Caco-2 (cell line): ENCODE measurements at regions not wholly inside any gene's neighbourhood (a gene's known extent, or its start where the extent isn't known, plus 50 kb on each side); places are given as distances from the start of the nearest gene placed in this dataset.
"Not testable (repeated sequence)": the region's sequence is repeated elsewhere in the genome, so short reads cannot be mapped to it uniquely, and the experiment has no call there.

Experiments used
- BruUV-seq: library from RNA; stranded (reverse); fragments of 400-500 nt; replicated peaks from 2 replicates; lab custom pipeline; 2021; lab: Mats Ljungman, UMichigan
- CTCF ChIA-PET: fragments of 300-600 bp; sonication (Branson Sonifier 250); formaldehyde crosslinking; loops from one replicate; lab custom pipeline; 2022; ENCODE audit warnings: antibody characterized with exemption; lab: Charles Lee
- POLR2A ChIA-PET: fragments of 300-600 bp; sonication (Branson Sonifier 250); formaldehyde crosslinking; loops from one replicate; lab custom pipeline; 2022; ENCODE audit warnings: antibody characterized with exemption; lab: Charles Lee
- DNase-seq, 2 experiments: peaks; one replicate each; pipeline versions ENCODE4 v3.0.0 to v3.0.0-alpha.2; 2020 to 2022
- H3K27me3 ChIP-seq: replicated peaks from 2 replicates; pipeline ENCODE4 v1.6.0; 2011; ENCODE audit warnings: low read length; ENCODE audit not compliant: control insufficient read depth, insufficient read depth
- H3K36me3 ChIP-seq: 2 replicates; pipeline ENCODE4 v1.5.1; 2011; ENCODE audit warnings: low read length; ENCODE audit not compliant: control insufficient read depth, insufficient read depth
- H3K4me1 ChIP-seq: fragments of 250-450 bp; sonication (Bioruptor Pico); 2 replicates; pipeline ENCODE4 v1.5.1; 2020; ENCODE audit warnings: mild to moderate bottlenecking
- H3K4me3 ChIP-seq: 2 replicates; pipeline ENCODE4 v1.5.1; 2011; ENCODE audit warnings: low read depth, mild to moderate bottlenecking, control low read depth, low read length
- H3K9me3 ChIP-seq: fragments of 250-450 bp; sonication (Bioruptor Pico); 2 replicates; pipeline ENCODE4 v1.5.1; 2020; ENCODE audit warnings: mild to moderate bottlenecking, moderate library complexity
- H3K27ac Mint-ChIP-seq: one replicate; pipeline ENCODE4 v1.8.0; 2022; ENCODE audit warnings: mixed read lengths; ENCODE audit not compliant: unreplicated experiment
- H3K27me3 Mint-ChIP-seq: one replicate; pipeline ENCODE4 v1.8.0; 2022; ENCODE audit warnings: mixed read lengths; ENCODE audit not compliant: insufficient read depth, unreplicated experiment
- H3K36me3 Mint-ChIP-seq: one replicate; pipeline ENCODE4 v1.8.0; 2022; ENCODE audit warnings: mild to moderate bottlenecking, mixed read lengths; ENCODE audit not compliant: insufficient read depth, unreplicated experiment
- H3K4me1 Mint-ChIP-seq: one replicate; pipeline ENCODE4 v1.8.0; 2022; ENCODE audit warnings: low read depth, mixed read lengths; ENCODE audit not compliant: unreplicated experiment
- H3K4me3 Mint-ChIP-seq: one replicate; pipeline ENCODE4 v1.8.0; 2022; ENCODE audit warnings: mild to moderate bottlenecking, moderate library complexity, mixed read lengths; ENCODE audit not compliant: unreplicated experiment
- H3K9me3 Mint-ChIP-seq: one replicate; pipeline ENCODE4 v1.8.0; 2022; ENCODE audit warnings: mixed read lengths; ENCODE audit not compliant: unreplicated experiment
- intact Hi-C: fragments of 100-400 bp; cut with micrococcal nuclease; formaldehyde crosslinking; loops from one replicate; pipeline ENCODE4 v1.10.0; 2022; ENCODE audit not compliant: unreplicated experiment
- TF ChIP-seq, protein P1 (sequence below), 2 experiments: fragments of 200-600 bp in 1 of 2; IDR thresholded peaks; 1 replicate in 1 of 2; 2 replicates in 1 of 2; pipeline versions ENCODE4 v1.5.1 to v1.8.0; 2011 to 2022; ENCODE audit warnings: antibody characterized with exemption in 1 of 2, control low read depth in 1 of 2, inconsistent platforms in 1 of 2, low read depth in 1 of 2, low read length in 1 of 2, mild to moderate bottlenecking in 1 of 2, moderate library complexity in 1 of 2; ENCODE audit not compliant: insufficient read depth in 1 of 2, severe bottlenecking in 1 of 2, unreplicated experiment in 1 of 2

GRCh38 chr20:53646550-53646949 is 52.9 kb upstream of the ZNF217 start:
- H3K9me3 Mint-ChIP-seq: no peaks in the 10 kb centered on the region
- peak overlapping the region; percentile 34 for H3K27ac Mint-ChIP-seq
- H3K4me3 Mint-ChIP-seq: no peak overlapping the region
- BruUV-seq: no TSS peak
- Histone ChIP-seq H3K9me3 (no peaks in the 10 kb centered on the region), H3K4me1 (peaks cover 30% of the 10 kb centered on the region), H3K36me3 (no peaks in the 10 kb centered on the region), H3K27me3 (no peaks in the 10 kb centered on the region), H3K4me3 (no peak overlapping the region)
- no peak for DNase-seq
- peaks cover 17% of the 10 kb centered on the region for H3K4me1 Mint-ChIP-seq
- intact Hi-C loops: no loop called here
- TF ChIP-seq, protein P1, sequence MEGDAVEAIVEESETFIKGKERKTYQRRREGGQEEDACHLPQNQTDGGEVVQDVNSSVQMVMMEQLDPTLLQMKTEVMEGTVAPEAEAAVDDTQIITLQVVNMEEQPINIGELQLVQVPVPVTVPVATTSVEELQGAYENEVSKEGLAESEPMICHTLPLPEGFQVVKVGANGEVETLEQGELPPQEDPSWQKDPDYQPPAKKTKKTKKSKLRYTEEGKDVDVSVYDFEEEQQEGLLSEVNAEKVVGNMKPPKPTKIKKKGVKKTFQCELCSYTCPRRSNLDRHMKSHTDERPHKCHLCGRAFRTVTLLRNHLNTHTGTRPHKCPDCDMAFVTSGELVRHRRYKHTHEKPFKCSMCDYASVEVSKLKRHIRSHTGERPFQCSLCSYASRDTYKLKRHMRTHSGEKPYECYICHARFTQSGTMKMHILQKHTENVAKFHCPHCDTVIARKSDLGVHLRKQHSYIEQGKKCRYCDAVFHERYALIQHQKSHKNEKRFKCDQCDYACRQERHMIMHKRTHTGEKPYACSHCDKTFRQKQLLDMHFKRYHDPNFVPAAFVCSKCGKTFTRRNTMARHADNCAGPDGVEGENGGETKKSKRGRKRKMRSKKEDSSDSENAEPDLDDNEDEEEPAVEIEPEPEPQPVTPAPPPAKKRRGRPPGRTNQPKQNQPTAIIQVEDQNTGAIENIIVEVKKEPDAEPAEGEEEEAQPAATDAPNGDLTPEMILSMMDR (IDR thresholded peaks at IDR 0.05; ENCODE audit: insufficient read depth in 1 of 2, low read depth in 1 of 2, low read length in 1 of 2, severe bottlenecking in 1 of 2, unreplicated experiment in 1 of 2): no peak
- ChIA-PET POLR2A (interaction anchor here (0.6 kb wide), 1 partner anchor 15 kb away, joined by 3 read pairs; no protein-coding TSS in a partner anchor), CTCF (interaction anchor here (0.6 to 0.7 kb wide), 3 partner anchors 15 to 139 kb away, joined by 3 to 4 read pairs (median 3); no protein-coding TSS in a partner anchor)
- H3K27me3 Mint-ChIP-seq: no peaks in the 10 kb centered on the region
- no peaks in the 10 kb centered on the region for H3K36me3 Mint-ChIP-seq

DNA sequence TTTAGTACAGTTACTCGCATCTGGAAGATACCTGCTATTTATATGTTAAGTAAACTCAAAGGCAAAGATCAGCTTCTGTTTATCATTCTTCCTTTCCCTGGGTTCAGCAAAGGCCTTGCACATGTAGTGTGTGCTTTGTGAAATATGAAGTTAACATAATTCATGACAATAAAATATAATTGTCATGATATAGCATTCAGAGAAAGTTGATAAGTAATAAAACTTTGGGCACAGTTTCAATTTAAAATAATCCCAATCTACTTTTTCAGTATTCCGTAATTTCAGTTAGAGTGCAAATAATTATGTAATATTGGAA is 51.9 kb upstream of the ZNF217 start:
- peaks cover 30% of the 10 kb centered on the region for H3K4me1 ChIP-seq
- no peaks in the 10 kb centered on the region for H3K36me3 ChIP-seq
- intact Hi-C loops: no loop called here
- no peak overlapping the region for H3K4me3 ChIP-seq
- TF ChIP-seq, protein P1 (IDR thresholded peaks at IDR 0.05; ENCODE audit: insufficient read depth in 1 of 2, low read depth in 1 of 2, low read length in 1 of 2, severe bottlenecking in 1 of 2, unreplicated experiment in 1 of 2): no peak
- ChIA-PET CTCF (no interaction called here), POLR2A (interaction anchor here (0.7 kb wide), 1 partner anchor 269 kb away, joined by 3 read pairs; no protein-coding TSS in a partner anchor)
- no peaks in the 10 kb centered on the region for H3K27me3 Mint-ChIP-seq
- no peak for DNase-seq
- H3K4me3 Mint-ChIP-seq: no peak overlapping the region
- H3K27ac Mint-ChIP-seq: no peak overlapping the region
- no peaks in the 10 kb centered on the region for H3K27me3 ChIP-seq
- peaks cover 21% of the 10 kb centered on the region for H3K4me1 Mint-ChIP-seq
- no TSS peak for BruUV-seq
- H3K9me3 Mint-ChIP-seq: no peaks in the 10 kb centered on the region
- H3K36me3 Mint-ChIP-seq: no peaks in the 10 kb centered on the region
- H3K9me3 ChIP-seq: no peaks in the 10 kb centered on the region

GRCh38 chr20:53644108-53644507 is 50.5 kb upstream of the ZNF217 start:
- BruUV-seq, H3K36me3 Mint-ChIP-seq, H3K36me3 ChIP-seq, H3K27me3 ChIP-seq, POLR2A ChIA-PET, H3K9me3 ChIP-seq, H3K4me3 Mint-ChIP-seq, H3K4me3 ChIP-seq, CTCF ChIA-PET, H3K9me3 Mint-ChIP-seq, H3K27me3 Mint-ChIP-seq, H3K27ac Mint-ChIP-seq: not testable (repeated sequence)
- intact Hi-C loops: loop anchor here (5.0 kb wide), 1 partner anchor 67 kb away; no protein-coding TSS in a partner anchor
- peak in 1 of 2 experiments; percentile 17 for DNase-seq
- H3K4me1 ChIP-seq: peaks cover 30% of the 10 kb centered on the region
- peaks cover 31% of the 10 kb centered on the region for H3K4me1 Mint-ChIP-seq
